WTC11 (cell line): ENCODE measurements at regions not wholly inside any gene's neighbourhood (a gene's known extent, or its start where the extent isn't known, plus 50 kb on each side); places are given as distances from the start of the nearest gene placed in this dataset.

Experiments used
- ATAC-seq: fragments of 200-7000 bp; cut with Tn5 transposase; 2 replicates; pipeline ENCODE4 v1.10.0; 2021; ENCODE audit warnings: mild to moderate bottlenecking, moderate library complexity
- CTCF ChIA-PET: fragments of 300-600 bp; sonication (Branson Sonifier 250); formaldehyde crosslinking; loops from one replicate; lab custom pipeline; 2021; ENCODE audit warnings: antibody characterized with exemption; lab: Charles Lee
- POLR2A ChIA-PET: fragments of 350-600 bp; sonication (Branson Sonifier 250); formaldehyde crosslinking; loops from one replicate; lab custom pipeline; 2021; ENCODE audit warnings: antibody characterized with exemption; lab: Charles Lee
- DNase-seq: peaks from one replicate; pipeline ENCODE4 v3.0.0; 2021; ENCODE audit warnings: low spot score
- H3K27ac Mint-ChIP-seq: 2 replicates; pipeline ENCODE4 v1.8.0; 2021; ENCODE audit warnings: mixed read lengths
- H3K27me3 Mint-ChIP-seq: 2 replicates; pipeline ENCODE4 v1.8.0; 2021; ENCODE audit warnings: low read depth, mild to moderate bottlenecking, moderate library complexity, mixed read lengths
- H3K36me3 Mint-ChIP-seq: 2 replicates; pipeline ENCODE4 v1.8.0; 2021; ENCODE audit warnings: mixed read lengths
- H3K4me1 Mint-ChIP-seq: 2 replicates; pipeline ENCODE4 v1.8.0; 2022; ENCODE audit warnings: mixed read lengths
- H3K4me3 Mint-ChIP-seq: 2 replicates; pipeline ENCODE4 v1.8.0; 2021; ENCODE audit warnings: mild to moderate bottlenecking, moderate library complexity, mixed read lengths
- H3K9me3 Mint-ChIP-seq: 2 replicates; pipeline ENCODE4 v1.8.0; 2021; ENCODE audit warnings: mixed read lengths
- CREM ChIP-seq: sonication (generic); formaldehyde crosslinking; IDR thresholded peaks from 2 replicates; pipeline ENCODE4 v1.8.1; 2022; ENCODE audit warnings: mild to moderate bottlenecking, missing genetic modification reagents, moderate library complexity
- EMX1 ChIP-seq: fragments of 250-450 bp; sonication (Bioruptor Pico); IDR thresholded peaks from 2 replicates; pipeline ENCODE4 v1.8.0; 2021; ENCODE audit warnings: mild to moderate bottlenecking
- FOXJ3 ChIP-seq: sonication (generic); formaldehyde crosslinking; IDR thresholded peaks from 2 replicates; pipeline ENCODE4 v1.9.0; 2021; ENCODE audit warnings: missing genetic modification reagents, mild to moderate bottlenecking, borderline replicate concordance
- NR1H2 ChIP-seq: sonication (generic); formaldehyde crosslinking; IDR thresholded peaks from 2 replicates; pipeline ENCODE4 v1.9.0; 2021; ENCODE audit warnings: mild to moderate bottlenecking, moderate library complexity, missing genetic modification reagents
- RELA ChIP-seq: sonication (generic); formaldehyde crosslinking; IDR thresholded peaks from 2 replicates; pipeline ENCODE4 v1.8.1; 2022; ENCODE audit warnings: missing genetic modification reagents, mild to moderate bottlenecking, borderline replicate concordance
- TEAD4 ChIP-seq: sonication (generic); formaldehyde crosslinking; IDR thresholded peaks from 2 replicates; pipeline ENCODE4 v1.8.0; 2022; ENCODE audit warnings: mild to moderate bottlenecking, missing genetic modification reagents
- ZNF121 ChIP-seq: sonication (generic); formaldehyde crosslinking; IDR thresholded peaks from 2 replicates; pipeline ENCODE4 v1.8.0; 2023; ENCODE audit warnings: missing genetic modification reagents
- ZNF263 ChIP-seq: sonication (generic); formaldehyde crosslinking; IDR thresholded peaks from 2 replicates; pipeline ENCODE4 v1.8.1; 2022; ENCODE audit warnings: low read depth, mild to moderate bottlenecking, moderate library complexity, missing genetic modification reagents
- ZNF671 ChIP-seq: fragments of 250-450 bp; sonication (Bioruptor Pico); IDR thresholded peaks from 2 replicates; pipeline ENCODE4 v1.8.0; 2021; ENCODE audit warnings: mild to moderate bottlenecking
- TF ChIP-seq, protein P1 (sequence below): sonication (generic); formaldehyde crosslinking; IDR thresholded peaks from 2 replicates; pipeline ENCODE4 v1.8.1; 2022; ENCODE audit warnings: mild to moderate bottlenecking, moderate library complexity, missing genetic modification reagents
- TF ChIP-seq, protein P2 (sequence below): fragments of 250-450 bp; sonication (Bioruptor Pico); IDR thresholded peaks from 2 replicates; pipeline ENCODE4 v1.9.0; 2021; ENCODE audit warnings: moderate library complexity, mild to moderate bottlenecking, inconsistent platforms, borderline replicate concordance
- TF ChIP-seq, protein P3 (sequence below): sonication (generic); formaldehyde crosslinking; IDR thresholded peaks from 2 replicates; pipeline ENCODE4 v1.8.0; 2022; ENCODE audit warnings: mild to moderate bottlenecking, missing genetic modification reagents
- TF ChIP-seq, protein P4 (sequence below): fragments of 200-600 bp; IDR thresholded peaks from 2 replicates; pipeline ENCODE4 v1.8.0; 2022; ENCODE audit warnings: antibody characterized with exemption
- TF ChIP-seq, protein P5 (sequence below): fragments of 250-450 bp; sonication (Bioruptor Pico); IDR thresholded peaks from 2 replicates; pipeline ENCODE4 v1.9.0; 2021; ENCODE audit warnings: mild to moderate bottlenecking
- TF ChIP-seq, protein P6 (sequence below): sonication (generic); formaldehyde crosslinking; IDR thresholded peaks from 2 replicates; pipeline ENCODE4 v1.8.1; 2023; ENCODE audit warnings: mild to moderate bottlenecking, missing genetic modification reagents, borderline replicate concordance
- TF ChIP-seq, protein P7 (sequence below): fragments of 250-450 bp; sonication (Bioruptor Pico); conservative IDR thresholded peaks from 2 replicates; pipeline ENCODE4 v1.9.0; 2021; ENCODE audit warnings: mild to moderate bottlenecking
- TF ChIP-seq, protein P8 (sequence below): sonication (generic); formaldehyde crosslinking; IDR thresholded peaks from 2 replicates; pipeline ENCODE4 v1.8.0; 2023; ENCODE audit warnings: missing genetic modification reagents, mild to moderate bottlenecking, borderline replicate concordance

DNA sequence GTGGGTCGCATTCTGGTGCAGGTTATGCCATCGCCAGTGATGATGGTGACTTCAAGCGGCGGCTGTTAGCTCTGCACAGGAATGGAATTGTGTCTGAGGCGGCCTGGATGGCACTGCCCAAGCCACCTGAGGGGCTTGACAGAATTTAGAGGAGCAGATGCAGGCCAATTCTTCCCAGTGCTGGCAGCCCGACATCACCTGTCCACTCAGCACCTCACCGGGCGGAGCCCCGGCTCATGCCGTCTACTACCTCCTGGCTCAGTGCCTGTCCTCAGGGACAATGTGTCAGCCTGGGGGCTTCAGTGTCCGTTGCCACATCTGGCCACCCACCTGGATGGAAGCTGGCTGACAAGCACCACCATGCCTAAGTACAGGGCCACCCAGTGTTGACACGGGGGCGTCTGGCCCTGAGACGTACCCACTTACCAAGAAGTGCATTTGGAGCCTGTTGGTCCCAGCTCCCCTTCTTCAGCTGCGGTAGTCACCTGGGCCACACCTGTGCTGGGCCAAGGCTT lies 420.5 kb upstream of the MKI67 start:
- ATAC-seq (no peak), DNase-seq (no peak)
- CTCF ChIA-PET: no interaction called here
- Mint-ChIP-seq H3K27ac (peak overlapping the region; percentile 45; the same call in 1 of the 2 replicates), H3K4me1 (peaks cover 52% of the 10 kb centered on the region), H3K4me3 (no peak overlapping the region), H3K9me3 (peaks cover 6% of the 10 kb centered on the region; the same call in 1 of the 2 replicates), H3K36me3 (no peaks in the 10 kb centered on the region), H3K27me3 (peaks cover 6% of the 10 kb centered on the region; the same call in 1 of the 2 replicates)
- POLR2A ChIA-PET: no interaction called here
- TF ChIP-seq, protein P1, sequence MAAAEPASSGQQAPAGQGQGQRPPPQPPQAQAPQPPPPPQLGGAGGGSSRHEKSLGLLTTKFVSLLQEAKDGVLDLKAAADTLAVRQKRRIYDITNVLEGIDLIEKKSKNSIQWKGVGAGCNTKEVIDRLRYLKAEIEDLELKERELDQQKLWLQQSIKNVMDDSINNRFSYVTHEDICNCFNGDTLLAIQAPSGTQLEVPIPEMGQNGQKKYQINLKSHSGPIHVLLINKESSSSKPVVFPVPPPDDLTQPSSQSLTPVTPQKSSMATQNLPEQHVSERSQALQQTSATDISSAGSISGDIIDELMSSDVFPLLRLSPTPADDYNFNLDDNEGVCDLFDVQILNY (CRISPR knock-in tag): no peak
- no peak for TF ChIP-seq ZNF263 (CRISPR knock-in tag)
- TF ChIP-seq, protein P2, sequence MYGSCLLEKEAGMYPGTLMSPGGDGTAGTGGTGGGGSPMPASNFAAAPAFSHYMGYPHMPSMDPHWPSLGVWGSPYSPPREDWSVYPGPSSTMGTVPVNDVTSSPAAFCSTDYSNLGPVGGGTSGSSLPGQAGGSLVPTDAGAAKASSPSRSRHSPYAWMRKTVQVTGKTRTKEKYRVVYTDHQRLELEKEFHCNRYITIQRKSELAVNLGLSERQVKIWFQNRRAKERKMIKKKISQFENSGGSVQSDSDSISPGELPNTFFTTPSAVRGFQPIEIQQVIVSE: no peak
- no peak for TF ChIP-seq RELA (CRISPR knock-in tag)
- TF ChIP-seq, protein P3, sequence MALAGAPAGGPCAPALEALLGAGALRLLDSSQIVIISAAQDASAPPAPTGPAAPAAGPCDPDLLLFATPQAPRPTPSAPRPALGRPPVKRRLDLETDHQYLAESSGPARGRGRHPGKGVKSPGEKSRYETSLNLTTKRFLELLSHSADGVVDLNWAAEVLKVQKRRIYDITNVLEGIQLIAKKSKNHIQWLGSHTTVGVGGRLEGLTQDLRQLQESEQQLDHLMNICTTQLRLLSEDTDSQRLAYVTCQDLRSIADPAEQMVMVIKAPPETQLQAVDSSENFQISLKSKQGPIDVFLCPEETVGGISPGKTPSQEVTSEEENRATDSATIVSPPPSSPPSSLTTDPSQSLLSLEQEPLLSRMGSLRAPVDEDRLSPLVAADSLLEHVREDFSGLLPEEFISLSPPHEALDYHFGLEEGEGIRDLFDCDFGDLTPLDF (CRISPR knock-in tag): no peak
- TF ChIP-seq ZNF121 (CRISPR knock-in tag): no peak
- no peak for TF ChIP-seq TEAD4 (CRISPR knock-in tag)
- TF ChIP-seq CREM (CRISPR knock-in tag): no peak

DNA sequence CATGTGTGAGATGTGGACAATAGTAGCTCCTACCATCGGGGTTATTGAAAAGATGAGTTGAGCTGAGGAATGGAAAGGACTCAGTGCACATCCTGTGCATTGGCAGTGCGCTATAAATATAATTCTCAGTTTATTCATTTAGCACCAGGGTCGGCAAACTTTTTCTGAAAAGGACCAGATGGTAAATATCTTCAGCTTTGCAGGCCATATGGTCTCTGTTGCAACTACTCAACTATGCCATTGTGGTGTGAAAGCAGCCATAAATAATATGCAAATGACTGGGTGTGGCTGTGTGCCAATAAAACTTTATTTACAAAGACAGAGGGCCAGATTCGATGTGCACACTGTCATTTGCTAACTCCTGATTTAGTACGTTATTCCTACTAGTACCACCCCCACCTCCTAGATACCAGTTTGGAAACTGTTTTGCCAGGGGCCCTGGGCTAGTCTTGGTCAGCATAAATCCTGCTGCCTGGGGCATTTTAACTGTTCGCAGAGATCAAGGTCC lies 422.9 kb upstream of the MKI67 start:
- Mint-ChIP-seq H3K36me3 (peaks cover 8% of the 10 kb centered on the region), H3K9me3 (peaks cover 26% of the 10 kb centered on the region), H3K4me1 (peaks cover 28% of the 10 kb centered on the region), H3K27me3 (no peaks in the 10 kb centered on the region), H3K4me3 (no peak overlapping the region), H3K27ac (no peak overlapping the region)
- ChIA-PET POLR2A (no interaction called here), CTCF (interaction anchor here (1.0 kb wide), 1 partner anchor 21 kb away, joined by 3 read pairs; no protein-coding TSS in a partner anchor)
- DNase-seq (no peak), ATAC-seq (no peak)
- TF ChIP-seq, protein P4, sequence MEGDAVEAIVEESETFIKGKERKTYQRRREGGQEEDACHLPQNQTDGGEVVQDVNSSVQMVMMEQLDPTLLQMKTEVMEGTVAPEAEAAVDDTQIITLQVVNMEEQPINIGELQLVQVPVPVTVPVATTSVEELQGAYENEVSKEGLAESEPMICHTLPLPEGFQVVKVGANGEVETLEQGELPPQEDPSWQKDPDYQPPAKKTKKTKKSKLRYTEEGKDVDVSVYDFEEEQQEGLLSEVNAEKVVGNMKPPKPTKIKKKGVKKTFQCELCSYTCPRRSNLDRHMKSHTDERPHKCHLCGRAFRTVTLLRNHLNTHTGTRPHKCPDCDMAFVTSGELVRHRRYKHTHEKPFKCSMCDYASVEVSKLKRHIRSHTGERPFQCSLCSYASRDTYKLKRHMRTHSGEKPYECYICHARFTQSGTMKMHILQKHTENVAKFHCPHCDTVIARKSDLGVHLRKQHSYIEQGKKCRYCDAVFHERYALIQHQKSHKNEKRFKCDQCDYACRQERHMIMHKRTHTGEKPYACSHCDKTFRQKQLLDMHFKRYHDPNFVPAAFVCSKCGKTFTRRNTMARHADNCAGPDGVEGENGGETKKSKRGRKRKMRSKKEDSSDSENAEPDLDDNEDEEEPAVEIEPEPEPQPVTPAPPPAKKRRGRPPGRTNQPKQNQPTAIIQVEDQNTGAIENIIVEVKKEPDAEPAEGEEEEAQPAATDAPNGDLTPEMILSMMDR: no peak
- TF ChIP-seq, protein P2: no peak
- TF ChIP-seq, protein P5, sequence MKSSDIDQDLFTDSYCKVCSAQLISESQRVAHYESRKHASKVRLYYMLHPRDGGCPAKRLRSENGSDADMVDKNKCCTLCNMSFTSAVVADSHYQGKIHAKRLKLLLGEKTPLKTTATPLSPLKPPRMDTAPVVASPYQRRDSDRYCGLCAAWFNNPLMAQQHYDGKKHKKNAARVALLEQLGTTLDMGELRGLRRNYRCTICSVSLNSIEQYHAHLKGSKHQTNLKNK (CRISPR knock-in tag): no peak
- TF ChIP-seq NR1H2 (CRISPR knock-in tag): no peak
- TF ChIP-seq ZNF121 (CRISPR knock-in tag): no peak
- TF ChIP-seq, protein P6, sequence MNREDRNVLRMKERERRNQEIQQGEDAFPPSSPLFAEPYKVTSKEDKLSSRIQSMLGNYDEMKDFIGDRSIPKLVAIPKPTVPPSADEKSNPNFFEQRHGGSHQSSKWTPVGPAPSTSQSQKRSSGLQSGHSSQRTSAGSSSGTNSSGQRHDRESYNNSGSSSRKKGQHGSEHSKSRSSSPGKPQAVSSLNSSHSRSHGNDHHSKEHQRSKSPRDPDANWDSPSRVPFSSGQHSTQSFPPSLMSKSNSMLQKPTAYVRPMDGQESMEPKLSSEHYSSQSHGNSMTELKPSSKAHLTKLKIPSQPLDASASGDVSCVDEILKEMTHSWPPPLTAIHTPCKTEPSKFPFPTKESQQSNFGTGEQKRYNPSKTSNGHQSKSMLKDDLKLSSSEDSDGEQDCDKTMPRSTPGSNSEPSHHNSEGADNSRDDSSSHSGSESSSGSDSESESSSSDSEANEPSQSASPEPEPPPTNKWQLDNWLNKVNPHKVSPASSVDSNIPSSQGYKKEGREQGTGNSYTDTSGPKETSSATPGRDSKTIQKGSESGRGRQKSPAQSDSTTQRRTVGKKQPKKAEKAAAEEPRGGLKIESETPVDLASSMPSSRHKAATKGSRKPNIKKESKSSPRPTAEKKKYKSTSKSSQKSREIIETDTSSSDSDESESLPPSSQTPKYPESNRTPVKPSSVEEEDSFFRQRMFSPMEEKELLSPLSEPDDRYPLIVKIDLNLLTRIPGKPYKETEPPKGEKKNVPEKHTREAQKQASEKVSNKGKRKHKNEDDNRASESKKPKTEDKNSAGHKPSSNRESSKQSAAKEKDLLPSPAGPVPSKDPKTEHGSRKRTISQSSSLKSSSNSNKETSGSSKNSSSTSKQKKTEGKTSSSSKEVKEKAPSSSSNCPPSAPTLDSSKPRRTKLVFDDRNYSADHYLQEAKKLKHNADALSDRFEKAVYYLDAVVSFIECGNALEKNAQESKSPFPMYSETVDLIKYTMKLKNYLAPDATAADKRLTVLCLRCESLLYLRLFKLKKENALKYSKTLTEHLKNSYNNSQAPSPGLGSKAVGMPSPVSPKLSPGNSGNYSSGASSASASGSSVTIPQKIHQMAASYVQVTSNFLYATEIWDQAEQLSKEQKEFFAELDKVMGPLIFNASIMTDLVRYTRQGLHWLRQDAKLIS (CRISPR knock-in tag): no peak
- no peak for TF ChIP-seq EMX1 (CRISPR knock-in tag)
- TF ChIP-seq, protein P7, sequence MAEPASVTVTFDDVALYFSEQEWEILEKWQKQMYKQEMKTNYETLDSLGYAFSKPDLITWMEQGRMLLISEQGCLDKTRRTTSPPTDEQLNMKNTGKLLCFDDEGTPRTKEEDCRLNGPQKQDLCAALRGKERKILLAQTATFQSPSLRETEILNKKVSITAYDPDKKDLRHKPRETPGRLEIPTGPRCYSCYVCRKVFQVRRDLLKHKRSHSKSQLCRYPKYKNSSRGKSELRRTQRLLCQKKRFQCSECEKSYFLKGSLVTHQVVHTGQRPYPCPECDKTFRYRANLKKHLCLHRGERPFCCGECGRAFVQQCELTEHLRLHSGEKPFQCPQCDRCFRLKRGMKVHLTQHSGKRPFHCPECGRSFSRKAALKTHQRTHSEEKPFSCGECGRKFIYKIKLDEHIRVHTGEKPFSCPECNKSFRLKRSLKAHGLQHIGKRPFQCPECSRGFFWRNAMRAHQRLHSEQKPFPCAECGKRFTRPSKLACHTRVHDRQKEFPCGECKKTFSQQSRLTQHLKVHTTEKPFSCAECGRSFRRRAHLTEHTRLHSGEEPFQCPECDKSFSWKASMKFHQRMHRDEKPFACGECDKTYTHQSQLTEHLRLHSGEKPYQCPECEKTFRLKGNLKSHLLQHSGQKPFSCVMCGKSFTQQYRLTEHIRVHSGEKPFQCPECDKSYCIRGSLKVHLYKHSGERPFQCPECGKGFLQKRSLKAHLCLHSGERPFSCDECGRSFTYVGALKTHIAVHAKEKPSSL (CRISPR knock-in tag): no peak
- TF ChIP-seq FOXJ3 (CRISPR knock-in tag): no peak
- TF ChIP-seq, protein P8, sequence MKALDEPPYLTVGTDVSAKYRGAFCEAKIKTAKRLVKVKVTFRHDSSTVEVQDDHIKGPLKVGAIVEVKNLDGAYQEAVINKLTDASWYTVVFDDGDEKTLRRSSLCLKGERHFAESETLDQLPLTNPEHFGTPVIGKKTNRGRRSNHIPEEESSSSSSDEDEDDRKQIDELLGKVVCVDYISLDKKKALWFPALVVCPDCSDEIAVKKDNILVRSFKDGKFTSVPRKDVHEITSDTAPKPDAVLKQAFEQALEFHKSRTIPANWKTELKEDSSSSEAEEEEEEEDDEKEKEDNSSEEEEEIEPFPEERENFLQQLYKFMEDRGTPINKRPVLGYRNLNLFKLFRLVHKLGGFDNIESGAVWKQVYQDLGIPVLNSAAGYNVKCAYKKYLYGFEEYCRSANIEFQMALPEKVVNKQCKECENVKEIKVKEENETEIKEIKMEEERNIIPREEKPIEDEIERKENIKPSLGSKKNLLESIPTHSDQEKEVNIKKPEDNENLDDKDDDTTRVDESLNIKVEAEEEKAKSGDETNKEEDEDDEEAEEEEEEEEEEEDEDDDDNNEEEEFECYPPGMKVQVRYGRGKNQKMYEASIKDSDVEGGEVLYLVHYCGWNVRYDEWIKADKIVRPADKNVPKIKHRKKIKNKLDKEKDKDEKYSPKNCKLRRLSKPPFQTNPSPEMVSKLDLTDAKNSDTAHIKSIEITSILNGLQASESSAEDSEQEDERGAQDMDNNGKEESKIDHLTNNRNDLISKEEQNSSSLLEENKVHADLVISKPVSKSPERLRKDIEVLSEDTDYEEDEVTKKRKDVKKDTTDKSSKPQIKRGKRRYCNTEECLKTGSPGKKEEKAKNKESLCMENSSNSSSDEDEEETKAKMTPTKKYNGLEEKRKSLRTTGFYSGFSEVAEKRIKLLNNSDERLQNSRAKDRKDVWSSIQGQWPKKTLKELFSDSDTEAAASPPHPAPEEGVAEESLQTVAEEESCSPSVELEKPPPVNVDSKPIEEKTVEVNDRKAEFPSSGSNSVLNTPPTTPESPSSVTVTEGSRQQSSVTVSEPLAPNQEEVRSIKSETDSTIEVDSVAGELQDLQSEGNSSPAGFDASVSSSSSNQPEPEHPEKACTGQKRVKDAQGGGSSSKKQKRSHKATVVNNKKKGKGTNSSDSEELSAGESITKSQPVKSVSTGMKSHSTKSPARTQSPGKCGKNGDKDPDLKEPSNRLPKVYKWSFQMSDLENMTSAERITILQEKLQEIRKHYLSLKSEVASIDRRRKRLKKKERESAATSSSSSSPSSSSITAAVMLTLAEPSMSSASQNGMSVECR (CRISPR knock-in tag): no peak
- no peak for TF ChIP-seq ZNF671 (CRISPR knock-in tag)
